ENCODE measurements at regions not wholly inside any gene's neighbourhood (a gene's known extent, or its start where the extent isn't known, plus 50 kb on each side); places are given as distances from the start of the nearest gene placed in this dataset.

DNA sequence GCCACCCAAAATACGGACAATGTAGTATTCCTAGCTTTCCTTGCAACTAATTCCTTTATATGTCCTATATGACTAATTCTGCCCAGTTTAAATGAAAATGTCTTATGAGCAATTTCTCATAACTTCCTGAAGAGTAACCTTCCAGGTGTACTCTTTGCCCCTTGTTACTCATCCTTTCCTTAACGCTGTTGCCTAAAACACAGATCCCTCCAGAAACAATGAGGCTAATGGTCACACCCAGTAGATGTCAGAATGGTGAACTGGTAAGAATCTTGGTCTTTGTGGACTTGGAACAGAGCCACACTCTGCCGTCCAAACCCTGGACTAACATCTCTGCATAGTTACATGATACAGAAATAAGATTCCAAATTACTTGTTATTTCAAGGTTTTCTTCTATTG is 497.9 kb downstream of the IGSF11 start:
- no peak for TF ChIP-seq POLR2A (IDR thresholded peaks at IDR 0.05; ENCODE audit: extremely low read depth, insufficient read length)
- TF ChIP-seq, protein P1, sequence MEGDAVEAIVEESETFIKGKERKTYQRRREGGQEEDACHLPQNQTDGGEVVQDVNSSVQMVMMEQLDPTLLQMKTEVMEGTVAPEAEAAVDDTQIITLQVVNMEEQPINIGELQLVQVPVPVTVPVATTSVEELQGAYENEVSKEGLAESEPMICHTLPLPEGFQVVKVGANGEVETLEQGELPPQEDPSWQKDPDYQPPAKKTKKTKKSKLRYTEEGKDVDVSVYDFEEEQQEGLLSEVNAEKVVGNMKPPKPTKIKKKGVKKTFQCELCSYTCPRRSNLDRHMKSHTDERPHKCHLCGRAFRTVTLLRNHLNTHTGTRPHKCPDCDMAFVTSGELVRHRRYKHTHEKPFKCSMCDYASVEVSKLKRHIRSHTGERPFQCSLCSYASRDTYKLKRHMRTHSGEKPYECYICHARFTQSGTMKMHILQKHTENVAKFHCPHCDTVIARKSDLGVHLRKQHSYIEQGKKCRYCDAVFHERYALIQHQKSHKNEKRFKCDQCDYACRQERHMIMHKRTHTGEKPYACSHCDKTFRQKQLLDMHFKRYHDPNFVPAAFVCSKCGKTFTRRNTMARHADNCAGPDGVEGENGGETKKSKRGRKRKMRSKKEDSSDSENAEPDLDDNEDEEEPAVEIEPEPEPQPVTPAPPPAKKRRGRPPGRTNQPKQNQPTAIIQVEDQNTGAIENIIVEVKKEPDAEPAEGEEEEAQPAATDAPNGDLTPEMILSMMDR (IDR thresholded peaks at IDR 0.05; ENCODE audit: low read depth, low read length) = no peak
- TF ChIP-seq, protein P2, sequence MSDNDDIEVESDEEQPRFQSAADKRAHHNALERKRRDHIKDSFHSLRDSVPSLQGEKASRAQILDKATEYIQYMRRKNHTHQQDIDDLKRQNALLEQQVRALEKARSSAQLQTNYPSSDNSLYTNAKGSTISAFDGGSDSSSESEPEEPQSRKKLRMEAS (IDR thresholded peaks at IDR 0.05; ENCODE audit: low read depth, low read length) = no peak
- TF ChIP-seq MYC (IDR thresholded peaks at IDR 0.05; ENCODE audit: low read depth, low read length) = no peak
